ENCODE measurements at regions not wholly inside any gene's neighbourhood (a gene's known extent, or its start where the extent isn't known, plus 50 kb on each side); places are given as distances from the start of the nearest gene placed in this dataset.

GRCh38 chr18:10271481-10271880 is 183.0 kb upstream of the APCDD1 start:
- no peak for TF ChIP-seq YY1 (IDR thresholded peaks at IDR 0.05; ENCODE audit: insufficient read depth, insufficient read length)
- no peak for TF ChIP-seq ZNF274 (IDR thresholded peaks at IDR 0.05; ENCODE audit: low read depth, low read length)
- TF ChIP-seq SUZ12 (IDR thresholded peaks at IDR 0.05; ENCODE audit: extremely low read depth, insufficient read depth, insufficient read length), result no peak
